GM18511 (cell line): ENCODE measurements at regions not wholly inside any gene's neighbourhood (a gene's known extent, or its start where the extent isn't known, plus 50 kb on each side); places are given as distances from the start of the nearest gene placed in this dataset.

Source experiments
- ATAC-seq: cut with Tn5 transposase; IDR thresholded peaks from one replicate; pipeline ENCODE4 v1.9.1; 2021; ENCODE audit warnings: mild to moderate bottlenecking, moderate library complexity; ENCODE audit not compliant: unreplicated experiment

DNA sequence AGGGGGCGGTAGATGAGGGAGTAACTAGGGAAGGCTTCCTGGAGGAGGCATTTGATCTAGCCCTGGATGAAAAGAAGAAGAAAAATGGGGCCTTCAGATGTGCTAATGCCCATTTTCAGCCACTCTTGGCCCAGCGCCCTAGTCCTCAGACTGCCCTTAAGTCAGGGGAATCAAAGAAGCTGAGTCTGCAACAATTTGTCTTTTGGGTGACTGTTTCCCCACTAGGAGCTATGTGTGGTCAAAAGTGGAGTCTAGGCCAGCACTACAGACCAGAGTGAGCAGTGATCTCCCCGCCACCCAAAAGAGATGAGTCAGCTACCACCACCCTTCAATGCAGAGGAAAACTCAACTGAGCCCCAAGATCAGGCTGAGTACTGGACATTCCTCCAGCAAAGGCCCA is 542.1 kb downstream of the BNC2 start:
- no peak for ATAC-seq

GRCh38 chr9:16329671-16330113 is 540.8 kb downstream of the BNC2 start:
- ATAC-seq, result no peak

DNA sequence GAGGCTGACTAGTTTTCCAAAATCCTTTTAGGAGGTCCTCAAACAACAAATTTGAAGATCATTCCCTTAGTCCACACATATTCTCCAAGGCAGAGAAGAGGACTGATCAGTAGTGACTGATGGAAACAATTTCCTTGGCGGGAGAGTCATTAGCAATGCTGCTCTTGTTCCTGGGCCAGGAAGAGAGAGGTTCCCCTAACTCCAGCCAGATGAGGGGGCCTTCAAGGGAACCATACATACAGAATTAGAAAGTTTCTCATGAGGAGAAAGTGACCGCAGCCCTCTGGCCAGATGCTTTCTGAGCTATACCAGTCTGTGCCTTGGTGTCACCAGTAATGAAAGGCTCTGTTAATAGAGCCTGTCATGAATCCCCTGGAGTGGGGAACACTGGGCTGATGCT is 539.4 kb downstream of the BNC2 start:
- ATAC-seq, result no peak

GRCh38 chr9:16331527-16331926 is 538.9 kb downstream of the BNC2 start:
- no peak for ATAC-seq

DNA sequence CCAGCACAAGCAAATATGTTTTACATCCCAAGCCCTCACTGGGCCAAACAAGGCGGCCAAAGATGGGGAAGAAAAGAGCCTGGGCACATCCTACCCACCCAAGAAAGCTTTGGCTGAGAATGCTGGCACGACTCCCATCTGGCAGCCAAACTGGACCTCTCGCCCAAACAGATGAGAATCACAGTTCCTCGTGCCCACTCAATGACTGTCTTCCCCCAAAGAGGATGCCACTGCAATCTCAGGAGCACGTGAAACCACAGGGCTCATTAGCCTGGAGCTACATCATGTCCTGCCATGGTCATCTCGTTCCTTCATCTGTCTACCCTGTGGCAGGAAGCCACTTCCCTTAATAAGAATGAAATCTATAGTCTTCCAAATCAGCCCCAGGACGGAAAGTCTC is 536.8 kb downstream of the BNC2 start:
- ATAC-seq, result no peak

DNA sequence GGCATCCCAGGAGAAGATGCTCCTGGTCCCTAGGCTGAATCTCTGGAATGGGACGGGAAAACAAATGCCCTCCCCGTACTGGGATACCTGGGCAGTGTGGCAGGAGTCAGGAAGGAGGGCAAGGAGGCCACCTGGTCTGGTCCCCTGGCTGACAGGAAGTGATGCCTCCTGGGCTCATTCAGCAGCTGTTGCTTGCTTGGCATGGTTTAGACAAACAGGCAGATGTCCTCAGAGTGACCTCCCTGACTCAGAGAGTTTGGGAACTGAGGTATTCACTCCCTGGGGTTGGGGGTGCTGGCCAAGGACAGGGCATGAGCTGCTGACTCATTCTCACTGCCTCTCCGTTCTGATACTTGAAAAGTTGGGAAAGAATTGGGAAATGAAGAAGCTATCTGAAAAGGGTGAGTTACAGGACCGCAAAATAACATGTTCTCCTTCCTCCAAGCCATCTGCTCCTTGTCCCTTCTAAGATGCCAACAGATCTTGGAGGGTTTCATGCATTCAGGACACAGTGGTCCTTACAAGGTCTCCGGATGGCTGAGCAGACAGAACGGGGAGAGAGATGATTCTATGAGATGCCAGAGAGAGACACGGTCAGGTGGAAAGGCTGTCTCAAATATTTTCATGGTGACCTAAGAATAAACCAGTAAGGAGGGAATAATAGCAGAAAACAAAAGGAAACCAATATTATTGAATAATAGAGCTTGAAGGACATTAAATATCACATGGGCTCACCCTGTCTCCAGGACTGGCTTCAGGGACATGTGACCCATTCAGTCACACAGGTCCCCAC is 534.5 kb downstream of the BNC2 start:
- no peak for ATAC-seq

DNA sequence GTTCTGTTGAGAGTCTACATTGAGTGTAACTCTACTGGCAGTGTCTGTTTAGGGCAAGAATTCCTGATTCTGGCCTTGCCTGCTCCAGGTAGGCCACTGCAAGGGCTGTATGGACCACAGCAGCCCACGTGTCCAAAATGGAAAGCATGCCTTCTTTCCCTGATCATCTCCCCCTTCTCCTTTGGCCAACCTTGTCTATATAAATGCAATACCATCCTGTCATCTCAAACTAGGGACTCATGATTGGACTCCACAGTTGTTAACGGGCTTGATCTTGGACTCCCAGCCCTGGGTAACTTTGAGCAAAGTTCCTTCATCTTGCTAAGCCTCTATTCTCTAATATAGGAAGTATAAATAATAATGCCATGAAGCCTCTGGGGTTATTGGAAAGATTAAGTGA is 533.6 kb downstream of the BNC2 start:
- no peak for ATAC-seq

GRCh38 chr9:16337322-16338029 is 533.0 kb downstream of the BNC2 start:
- no peak for ATAC-seq

- ATAC-seq, result no peak
These were observed 529.3 kb downstream of the BNC2 start for GRCh38 chr9:16341177-16341576.

GRCh38 chr9:16342246-16343020 is 528.0 kb downstream of the BNC2 start:
- no peak for ATAC-seq

GRCh38 chr9:16343249-16344237 is 526.9 kb downstream of the BNC2 start:
- no peak for ATAC-seq

DNA sequence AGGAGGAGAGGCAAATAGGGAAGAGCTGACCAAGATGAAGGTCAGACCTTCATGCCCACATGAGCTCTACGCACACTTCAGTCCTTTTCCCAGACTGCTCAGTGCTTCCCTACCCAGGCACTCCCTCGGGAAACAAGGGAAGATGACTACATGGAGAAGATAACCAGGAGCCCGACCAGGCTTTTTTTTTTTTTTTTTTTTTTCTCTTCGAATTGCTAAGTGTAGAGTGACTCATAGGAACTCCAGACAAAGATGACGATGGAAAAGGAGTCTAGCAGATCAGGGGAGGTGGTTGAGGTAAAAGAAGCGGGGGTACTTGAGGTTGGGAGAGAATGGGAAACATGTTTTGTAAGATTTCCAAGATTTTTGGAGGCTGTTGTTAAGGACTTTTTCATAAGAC is 526.1 kb downstream of the BNC2 start:
- no peak for ATAC-seq

- no peak for ATAC-seq
These were observed 524.6 kb downstream of the BNC2 start for GRCh38 chr9:16345902-16346301.

DNA sequence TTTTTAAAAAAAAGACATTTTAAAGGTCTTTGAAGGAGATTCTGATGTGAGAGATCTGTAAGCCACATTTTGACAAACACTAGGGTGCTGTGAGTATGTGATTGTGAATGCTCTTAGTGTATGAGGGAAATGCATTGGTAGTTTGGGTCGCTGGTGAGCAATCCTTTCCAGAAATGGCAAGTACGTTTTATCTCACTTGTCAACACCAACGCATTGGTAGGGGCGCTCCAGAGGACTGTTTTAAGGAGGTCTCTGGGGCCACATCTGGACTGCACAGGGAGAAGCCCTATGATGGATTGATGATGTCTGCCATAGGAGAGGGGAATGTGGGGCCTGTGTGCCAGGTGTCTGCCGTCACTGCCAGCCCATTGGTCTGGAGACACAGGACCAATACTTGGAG is 522.6 kb downstream of the BNC2 start:
- no peak for ATAC-seq

DNA sequence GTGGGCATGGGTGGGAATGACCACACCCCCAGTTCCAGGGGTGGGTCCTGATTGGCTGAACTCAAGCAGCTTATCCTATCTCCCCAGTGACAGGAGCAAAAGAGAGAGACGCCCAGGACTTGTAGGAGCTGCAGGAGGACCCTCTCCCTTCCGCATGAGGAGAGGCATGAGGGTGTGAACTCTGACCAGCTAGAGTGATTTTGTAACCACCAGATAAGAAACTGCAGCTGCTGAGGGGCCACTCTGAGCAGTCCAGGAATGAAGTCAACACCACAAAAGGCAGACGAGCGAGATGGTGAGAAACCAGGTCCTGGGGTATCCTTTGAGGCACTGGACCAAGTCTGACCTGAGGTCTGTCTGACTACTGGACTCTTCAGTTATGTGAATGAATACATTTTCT is 521.9 kb downstream of the BNC2 start:
- no peak for ATAC-seq

DNA sequence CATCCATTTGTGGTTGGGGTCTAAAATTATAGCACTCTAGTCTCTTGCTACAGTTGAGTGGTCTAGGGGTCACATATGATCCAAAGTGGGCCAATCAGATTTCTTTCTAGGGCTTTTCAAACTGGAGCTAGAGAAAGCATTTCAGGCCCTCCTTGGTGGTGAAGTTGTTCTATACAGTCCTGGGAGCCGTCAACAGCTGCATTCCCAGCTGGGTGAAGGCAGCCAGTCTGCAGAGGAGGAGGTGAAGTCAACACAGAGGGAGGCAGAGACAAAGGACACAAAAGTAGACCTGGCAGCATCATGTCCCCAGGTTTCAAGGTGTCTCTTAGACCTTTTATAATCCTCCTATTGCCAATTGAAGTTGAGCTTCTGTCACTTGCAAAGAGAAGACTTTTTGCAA is 518.2 kb downstream of the BNC2 start:
- no peak for ATAC-seq

GRCh38 chr9:16352791-16353401 is 517.6 kb downstream of the BNC2 start:
- ATAC-seq, result no peak

- no peak for ATAC-seq
These were observed 514.2 kb downstream of the BNC2 start for GRCh38 chr9:16356196-16356765.

- ATAC-seq, result no peak
These were observed 512.6 kb downstream of the BNC2 start for GRCh38 chr9:16357828-16358227.

DNA sequence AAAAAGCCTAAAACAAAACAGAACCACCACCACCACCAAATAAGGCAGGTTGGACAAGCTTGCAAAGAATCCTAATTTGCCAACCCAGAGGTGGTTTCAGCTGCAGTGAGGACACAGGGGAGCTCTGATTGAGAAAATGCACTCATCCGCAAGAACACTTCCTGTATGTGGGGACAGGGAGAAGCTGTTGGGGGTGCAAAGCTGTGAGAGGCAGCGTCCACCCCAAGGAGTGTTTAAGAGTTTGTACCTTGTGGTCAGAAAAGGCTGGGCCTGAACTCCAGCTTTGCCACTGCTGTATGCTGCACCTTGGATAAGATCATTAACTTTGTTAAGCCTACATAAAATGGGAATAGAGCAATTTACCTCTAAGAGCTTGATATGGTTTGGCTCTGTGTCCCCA is 511.7 kb downstream of the BNC2 start:
- no peak for ATAC-seq
